ENCODE measurements at regions not wholly inside any gene's neighbourhood (a gene's known extent, or its start where the extent isn't known, plus 50 kb on each side); places are given as distances from the start of the nearest gene placed in this dataset.

DNA sequence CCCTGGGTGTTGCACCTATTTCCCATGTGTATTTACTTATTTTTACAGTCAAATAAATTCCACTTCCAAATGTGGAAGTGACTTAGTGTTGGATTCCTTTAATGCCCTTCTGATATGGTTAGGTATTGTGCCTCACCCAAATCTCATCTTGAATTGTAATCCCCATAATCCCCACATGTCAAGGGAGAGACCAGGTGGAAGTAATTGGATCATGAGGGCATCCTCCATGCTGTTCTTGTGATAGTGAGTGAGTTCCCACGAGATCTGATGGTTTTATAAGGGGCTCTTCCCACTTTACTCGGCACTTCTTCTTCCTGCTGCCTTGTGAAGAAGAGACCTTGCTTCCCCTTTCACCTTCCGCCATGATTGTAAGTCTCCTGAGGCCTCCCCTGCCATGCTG lies 136.9 kb downstream of the SNX10 start:
- Histone ChIP-seq H3K9me3 (replicated peaks; ENCODE audit: control insufficient read depth, insufficient read depth, low read length) (no peaks in the 10 kb centered on the region), H4K20me1 (ENCODE audit: control insufficient read depth, insufficient read depth) (no peaks in the 10 kb centered on the region), H3K27me3 (replicated peaks in 1 of 2; ENCODE audit: control insufficient read depth in 2 of 2, insufficient read depth in 2 of 2, low read length in 1 of 2) (no peaks in the 10 kb centered on the region; a peak in 1 of 4 replicates), H3K36me3 (ENCODE audit: control insufficient read depth in 2 of 2, insufficient read depth in 2 of 2, low read length in 1 of 2) (no peaks in the 10 kb centered on the region), H2AFZ (ENCODE audit: control insufficient read depth, low read depth, low read length) (no peak overlapping the region), H3K27ac (ENCODE audit: control insufficient read depth, insufficient read depth) (no peak overlapping the region), H3K79me2 (ENCODE audit: control insufficient read depth, insufficient read depth, low read length) (no peaks in the 10 kb centered on the region), H3K4me1 (ENCODE audit: control insufficient read depth, insufficient read depth, low read length) (no peaks in the 10 kb centered on the region), H3K4me2 (ENCODE audit: control insufficient read depth, insufficient read depth) (no peak overlapping the region), H3K9ac (ENCODE audit: control insufficient read depth, insufficient read depth, low read length) (no peak overlapping the region), H3K4me3 (no peak overlapping the region)
- in situ Hi-C loops (cut with MboI) (no loop called here), intact Hi-C loops (cut with micrococcal nuclease; ENCODE audit: unreplicated experiment) (no loop called here)
- no TSS peak for BruUV-seq (replicated peaks)
- POLR2A ChIA-PET: no interaction called here
- FAIRE-seq (no peak), ATAC-seq (no peak), DNase-seq (ENCODE audit: low read depth, low spot score) (no peak)
- RAD21 ChIA-PET (ENCODE audit: unreplicated experiment): no interaction called here
- 11% methylated on average over 3 of the region's 3 CpGs for WGBS (ENCODE audit: insufficient coverage, insufficient replicate concordance, low lambda C conversion rate, missing lambda C conversion rate)
- SMC1A ChIA-PET (ENCODE audit: uncharacterized antibody, unreplicated experiment): interaction anchor here (1.2 kb wide), 1 partner anchor 19 kb away, joined by 4 read pairs; no protein-coding TSS in a partner anchor
- CTCF ChIA-PET: no interaction called here
- no peak for TF ChIP-seq MYC (IDR thresholded peaks at IDR 0.05; ENCODE audit: insufficient read depth, insufficient read length, insufficient replicate concordance, low read length, severe bottlenecking)
- no peak for TF ChIP-seq ETV6 (conservative IDR thresholded peaks at IDR 0.05 in 1 of 2, IDR thresholded peaks at IDR 0.05 in 1 of 2; ENCODE audit: borderline replicate concordance in 1 of 2, low read depth in 1 of 2)

DNA sequence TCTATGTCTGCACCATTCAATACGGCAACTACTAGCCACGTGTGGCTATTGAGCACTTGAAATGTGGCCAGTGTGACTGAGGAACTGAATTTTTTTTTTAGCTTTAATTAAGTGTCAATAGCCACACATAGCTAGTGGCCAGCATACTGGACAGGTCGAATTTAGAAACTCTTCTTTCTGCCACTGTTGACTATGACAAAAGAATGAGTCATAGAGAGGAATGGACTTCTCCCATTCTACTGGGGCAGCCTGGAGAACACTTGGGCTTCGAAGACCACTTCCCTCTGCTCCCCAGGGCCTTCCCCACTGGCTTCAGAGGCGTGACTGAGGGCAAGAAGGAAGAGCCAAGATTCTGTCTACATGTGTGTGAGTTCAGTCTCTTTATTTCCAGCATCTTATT lies 137.5 kb downstream of the SNX10 start:
- Histone ChIP-seq H3K9me3 (replicated peaks; ENCODE audit: control insufficient read depth, insufficient read depth, low read length) (no peaks in the 10 kb centered on the region), H3K27me3 (replicated peaks in 1 of 2; ENCODE audit: control insufficient read depth in 2 of 2, insufficient read depth in 2 of 2, low read length in 1 of 2) (no peaks in the 10 kb centered on the region; a peak in 1 of 4 replicates), H3K9ac (ENCODE audit: control insufficient read depth, insufficient read depth, low read length) (no peak overlapping the region), H3K27ac (ENCODE audit: control insufficient read depth, insufficient read depth) (no peak overlapping the region), H3K4me1 (ENCODE audit: control insufficient read depth, insufficient read depth, low read length) (no peaks in the 10 kb centered on the region), H3K4me3 (no peak overlapping the region), H4K20me1 (ENCODE audit: control insufficient read depth, insufficient read depth) (no peaks in the 10 kb centered on the region), H3K36me3 (ENCODE audit: control insufficient read depth in 2 of 2, insufficient read depth in 2 of 2, low read length in 1 of 2) (no peaks in the 10 kb centered on the region), H3K4me2 (ENCODE audit: control insufficient read depth, insufficient read depth) (no peak overlapping the region), H2AFZ (ENCODE audit: control insufficient read depth, low read depth, low read length) (no peak overlapping the region), H3K79me2 (ENCODE audit: control insufficient read depth, insufficient read depth, low read length) (no peaks in the 10 kb centered on the region)
- in situ Hi-C loops (cut with MboI): no loop called here
- 20% methylated on average over 5 of the region's 5 CpGs for WGBS (ENCODE audit: insufficient coverage, insufficient replicate concordance, low lambda C conversion rate, missing lambda C conversion rate)
- ChIA-PET POLR2A (no interaction called here), RAD21 (ENCODE audit: unreplicated experiment) (no interaction called here), CTCF (no interaction called here), SMC1A (ENCODE audit: uncharacterized antibody, unreplicated experiment) (interaction anchor here (1.2 kb wide), 1 partner anchor 20 kb away, joined by 4 read pairs; no protein-coding TSS in a partner anchor)
- intact Hi-C loops (cut with micrococcal nuclease; ENCODE audit: unreplicated experiment): no loop called here
- no TSS peak for BruUV-seq (replicated peaks)
- no peak for FAIRE-seq
- no peak for ATAC-seq
- no peak for DNase-seq (ENCODE audit: low read depth, low spot score)
- TF ChIP-seq TCF12 (IDR thresholded peaks at IDR 0.05; ENCODE audit: low read depth, low read length) (no peak), ETV6 (conservative IDR thresholded peaks at IDR 0.05 in 1 of 2, IDR thresholded peaks at IDR 0.05 in 1 of 2; ENCODE audit: borderline replicate concordance in 1 of 2, low read depth in 1 of 2) (no peak), TCF7 (IDR thresholded peaks at IDR 0.05; ENCODE audit: borderline replicate concordance) (no peak), SMC3 (IDR thresholded peaks at IDR 0.05; ENCODE audit: borderline replicate concordance, low read length) (no peak), NRF1 (conservative IDR thresholded peaks at IDR 0.05; ENCODE audit: low read depth, low read length) (no peak), HDAC6 (IDR thresholded peaks at IDR 0.05; ENCODE audit: unreplicated experiment) (no peak), SIX5 (IDR thresholded peaks at IDR 0.05; ENCODE audit: low read depth, low read length, severe bottlenecking) (no peak), SREBF2 (IDR thresholded peaks at IDR 0.05; ENCODE audit: low read length) (no peak), RB1 (IDR thresholded peaks at IDR 0.05; ENCODE audit: borderline replicate concordance) (no peak)
- TF ChIP-seq, protein P1, sequence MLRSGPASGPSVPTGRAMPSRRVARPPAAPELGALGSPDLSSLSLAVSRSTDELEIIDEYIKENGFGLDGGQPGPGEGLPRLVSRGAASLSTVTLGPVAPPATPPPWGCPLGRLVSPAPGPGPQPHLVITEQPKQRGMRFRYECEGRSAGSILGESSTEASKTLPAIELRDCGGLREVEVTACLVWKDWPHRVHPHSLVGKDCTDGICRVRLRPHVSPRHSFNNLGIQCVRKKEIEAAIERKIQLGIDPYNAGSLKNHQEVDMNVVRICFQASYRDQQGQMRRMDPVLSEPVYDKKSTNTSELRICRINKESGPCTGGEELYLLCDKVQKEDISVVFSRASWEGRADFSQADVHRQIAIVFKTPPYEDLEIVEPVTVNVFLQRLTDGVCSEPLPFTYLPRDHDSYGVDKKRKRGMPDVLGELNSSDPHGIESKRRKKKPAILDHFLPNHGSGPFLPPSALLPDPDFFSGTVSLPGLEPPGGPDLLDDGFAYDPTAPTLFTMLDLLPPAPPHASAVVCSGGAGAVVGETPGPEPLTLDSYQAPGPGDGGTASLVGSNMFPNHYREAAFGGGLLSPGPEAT (IDR thresholded peaks at IDR 0.05; ENCODE audit: low read depth): no peak
- TF ChIP-seq, protein P2, sequence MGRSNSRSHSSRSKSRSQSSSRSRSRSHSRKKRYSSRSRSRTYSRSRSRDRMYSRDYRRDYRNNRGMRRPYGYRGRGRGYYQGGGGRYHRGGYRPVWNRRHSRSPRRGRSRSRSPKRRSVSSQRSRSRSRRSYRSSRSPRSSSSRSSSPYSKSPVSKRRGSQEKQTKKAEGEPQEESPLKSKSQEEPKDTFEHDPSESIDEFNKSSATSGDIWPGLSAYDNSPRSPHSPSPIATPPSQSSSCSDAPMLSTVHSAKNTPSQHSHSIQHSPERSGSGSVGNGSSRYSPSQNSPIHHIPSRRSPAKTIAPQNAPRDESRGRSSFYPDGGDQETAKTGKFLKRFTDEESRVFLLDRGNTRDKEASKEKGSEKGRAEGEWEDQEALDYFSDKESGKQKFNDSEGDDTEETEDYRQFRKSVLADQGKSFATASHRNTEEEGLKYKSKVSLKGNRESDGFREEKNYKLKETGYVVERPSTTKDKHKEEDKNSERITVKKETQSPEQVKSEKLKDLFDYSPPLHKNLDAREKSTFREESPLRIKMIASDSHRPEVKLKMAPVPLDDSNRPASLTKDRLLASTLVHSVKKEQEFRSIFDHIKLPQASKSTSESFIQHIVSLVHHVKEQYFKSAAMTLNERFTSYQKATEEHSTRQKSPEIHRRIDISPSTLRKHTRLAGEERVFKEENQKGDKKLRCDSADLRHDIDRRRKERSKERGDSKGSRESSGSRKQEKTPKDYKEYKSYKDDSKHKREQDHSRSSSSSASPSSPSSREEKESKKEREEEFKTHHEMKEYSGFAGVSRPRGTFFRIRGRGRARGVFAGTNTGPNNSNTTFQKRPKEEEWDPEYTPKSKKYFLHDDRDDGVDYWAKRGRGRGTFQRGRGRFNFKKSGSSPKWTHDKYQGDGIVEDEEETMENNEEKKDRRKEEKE (IDR thresholded peaks at IDR 0.05): no peak

All from GM12878 (cell line).